ENCODE measurements at regions not wholly inside any gene's neighbourhood (a gene's known extent, or its start where the extent isn't known, plus 50 kb on each side); places are given as distances from the start of the nearest gene placed in this dataset.

DNA sequence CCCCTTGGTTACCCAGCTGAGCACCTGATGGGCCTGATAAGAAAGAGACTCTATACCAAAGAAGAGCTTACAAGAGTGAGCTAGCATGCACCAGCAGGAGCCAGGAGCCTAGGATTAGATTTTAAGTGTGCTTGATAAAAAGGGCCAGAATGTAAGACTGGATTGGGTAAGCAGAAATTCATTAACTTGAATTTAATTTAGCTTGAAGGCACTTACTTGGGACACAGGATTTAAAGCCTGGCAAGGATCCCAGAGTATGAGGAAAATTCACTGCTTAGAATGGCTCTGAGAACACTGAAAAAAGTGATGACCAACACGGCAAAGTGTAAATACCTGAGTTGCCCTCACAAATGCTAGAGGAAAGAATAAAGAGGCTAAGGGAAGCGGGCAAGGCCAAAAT is 91.3 kb upstream of the RBBP8 start:
- ATAC-seq (no peak), FAIRE-seq (no peak), DNase-seq (ENCODE audit: low read depth, low spot score) (no peak)
- no peak for TF ChIP-seq TAF1 (IDR thresholded peaks at IDR 0.05; ENCODE audit: borderline replicate concordance, low read depth, low read length)
- no peak for TF ChIP-seq RCOR1 (conservative IDR thresholded peaks at IDR 0.05; ENCODE audit: low read depth, low read length)
- no peak for TF ChIP-seq ZNF592 (IDR thresholded peaks at IDR 0.05)
- TF ChIP-seq JUNB (IDR thresholded peaks at IDR 0.05): no peak
- TF ChIP-seq SUZ12 (IDR thresholded peaks at IDR 0.05; ENCODE audit: unreplicated experiment): no peak
- TF ChIP-seq, protein P1, sequence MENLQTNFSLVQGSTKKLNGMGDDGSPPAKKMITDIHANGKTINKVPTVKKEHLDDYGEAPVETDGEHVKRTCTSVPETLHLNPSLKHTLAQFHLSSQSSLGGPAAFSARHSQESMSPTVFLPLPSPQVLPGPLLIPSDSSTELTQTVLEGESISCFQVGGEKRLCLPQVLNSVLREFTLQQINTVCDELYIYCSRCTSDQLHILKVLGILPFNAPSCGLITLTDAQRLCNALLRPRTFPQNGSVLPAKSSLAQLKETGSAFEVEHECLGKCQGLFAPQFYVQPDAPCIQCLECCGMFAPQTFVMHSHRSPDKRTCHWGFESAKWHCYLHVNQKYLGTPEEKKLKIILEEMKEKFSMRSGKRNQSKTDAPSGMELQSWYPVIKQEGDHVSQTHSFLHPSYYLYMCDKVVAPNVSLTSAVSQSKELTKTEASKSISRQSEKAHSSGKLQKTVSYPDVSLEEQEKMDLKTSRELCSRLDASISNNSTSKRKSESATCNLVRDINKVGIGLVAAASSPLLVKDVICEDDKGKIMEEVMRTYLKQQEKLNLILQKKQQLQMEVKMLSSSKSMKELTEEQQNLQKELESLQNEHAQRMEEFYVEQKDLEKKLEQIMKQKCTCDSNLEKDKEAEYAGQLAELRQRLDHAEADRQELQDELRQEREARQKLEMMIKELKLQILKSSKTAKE (IDR thresholded peaks at IDR 0.05; ENCODE audit: low read depth, poor library complexity, severe bottlenecking): no peak
- no peak for TF ChIP-seq DPF2 (IDR thresholded peaks at IDR 0.05)
- no peak for TF ChIP-seq IKZF2 (IDR thresholded peaks at IDR 0.05)
- no peak for TF ChIP-seq E4F1 (IDR thresholded peaks at IDR 0.05; ENCODE audit: borderline replicate concordance, partially characterized antibody)
- Histone ChIP-seq H3K4me1 (ENCODE audit: control insufficient read depth, insufficient read depth, low read length) (peaks cover 9% of the 10 kb centered on the region), H3K9ac (ENCODE audit: control insufficient read depth, insufficient read depth, low read length) (no peak overlapping the region), H3K27ac (ENCODE audit: control insufficient read depth, insufficient read depth) (no peak overlapping the region), H3K36me3 (ENCODE audit: control insufficient read depth in 2 of 2, insufficient read depth in 2 of 2, low read length in 1 of 2) (no peaks in the 10 kb centered on the region), H3K79me2 (ENCODE audit: control insufficient read depth, insufficient read depth, low read length) (no peaks in the 10 kb centered on the region), H4K20me1 (ENCODE audit: control insufficient read depth, insufficient read depth) (no peaks in the 10 kb centered on the region), H3K4me2 (ENCODE audit: control insufficient read depth, insufficient read depth) (no peak overlapping the region), H3K4me3 (no peak overlapping the region), H3K27me3 (replicated peaks in 1 of 2; ENCODE audit: control insufficient read depth in 2 of 2, insufficient read depth in 2 of 2, low read length in 1 of 2) (no peaks in the 10 kb centered on the region), H3K9me3 (replicated peaks; ENCODE audit: control insufficient read depth, insufficient read depth, low read length) (no peaks in the 10 kb centered on the region), H2AFZ (ENCODE audit: control insufficient read depth, low read depth, low read length) (no peak overlapping the region)
- 77% methylated on average over 2 of the region's 2 CpGs for WGBS (ENCODE audit: insufficient coverage, insufficient replicate concordance, low lambda C conversion rate, missing lambda C conversion rate)
- intact Hi-C loops (cut with micrococcal nuclease; ENCODE audit: unreplicated experiment): no loop called here
- SMC1A ChIA-PET (ENCODE audit: uncharacterized antibody, unreplicated experiment): interaction anchor here (0.7 to 0.9 kb wide), 3 partner anchors 11 to 24 kb away, joined by 3 to 5 read pairs (median 4); no protein-coding TSS in a partner anchor
- POLR2A ChIA-PET: interaction anchor here (0.6 kb wide), 1 partner anchor 616 kb away, joined by 3 read pairs; no protein-coding TSS in a partner anchor
- no TSS peak for BruUV-seq (replicated peaks)
- in situ Hi-C loops (cut with MboI): no loop called here
- RAD21 ChIA-PET (ENCODE audit: unreplicated experiment): no interaction called here
- CTCF ChIA-PET: interaction anchor here (0.7 to 2.2 kb wide), 2 partner anchors 28 to 88 kb away, joined by 3 to 7 read pairs; no protein-coding TSS in a partner anchor

Measured in GM12878 (cell line).